ENCODE measurements at regions not wholly inside any gene's neighbourhood (a gene's known extent, or its start where the extent isn't known, plus 50 kb on each side); places are given as distances from the start of the nearest gene placed in this dataset.

- TF ChIP-seq POLR2A (IDR thresholded peaks at IDR 0.05; ENCODE audit: low read depth) (no peak), CTCF (IDR thresholded peaks at IDR 0.05) (no peak), POLR2AphosphoS5 (IDR thresholded peaks at IDR 0.05) (no peak)
Measured at GRCh38 chr1:79646880-79647279, 640.4 kb upstream of the ADGRL4 start.
